CD4-positive, alpha-beta T cell (primary cell): ENCODE measurements at regions not wholly inside any gene's neighbourhood (a gene's known extent, or its start where the extent isn't known, plus 50 kb on each side); places are given as distances from the start of the nearest gene placed in this dataset.

Experiments used
- ATAC-seq: fragments of 200-7000 bp; cut with Tn5 transposase; one replicate; pipeline ENCODE4 v1.10.0; 2022; ENCODE audit warnings: mild to moderate bottlenecking; ENCODE audit not compliant: poor library complexity
- CTCF ChIA-PET: fragments of 350-600 bp; sonication (Branson Sonifier 250); formaldehyde crosslinking; loops from one replicate; lab custom pipeline; 2021; ENCODE audit warnings: antibody characterized with exemption, inconsistent platforms; lab: Charles Lee
- POLR2A ChIA-PET: fragments of 350-600 bp; sonication (Branson Sonifier 250); formaldehyde crosslinking; loops from one replicate; lab custom pipeline; 2021; ENCODE audit warnings: antibody characterized with exemption, inconsistent platforms; lab: Charles Lee
- DNase-seq, 14 experiments: peaks; one replicate each; pipeline ENCODE4 v3.0.0-alpha.2; 2013 to 2020; ENCODE audit warnings: mixed read lengths in 2 of 14
- H3K27ac ChIP-seq, 2 donors: one replicate each; pipeline versions ENCODE4 v1.5.1 to v1.7.0; 2013; ENCODE audit warnings: low read length in 2 of 2, low read depth in 1 of 2, mild to moderate bottlenecking in 1 of 2
- H3K27me3 ChIP-seq, 2 experiments: 1 replicate in 1 of 2; 2 replicates in 1 of 2; pipeline versions ENCODE4 v1.6.1 to v1.7.0; 2013; ENCODE audit warnings: low read length in 2 of 2, control low read depth in 1 of 2, mild to moderate bottlenecking in 1 of 2, moderate library complexity in 1 of 2; ENCODE audit not compliant: insufficient read depth in 2 of 2, control insufficient read depth in 1 of 2
- H3K36me3 ChIP-seq: one replicate; pipeline ENCODE4 v1.6.1; 2013; ENCODE audit warnings: low read length, control low read depth; ENCODE audit not compliant: insufficient read depth
- H3K4me1 ChIP-seq: one replicate; pipeline ENCODE4 v1.6.1; 2013; ENCODE audit warnings: low read length, control low read depth; ENCODE audit not compliant: insufficient read depth
- H3K4me3 ChIP-seq: one replicate; pipeline ENCODE4 v1.5.1; 2013; ENCODE audit warnings: mild to moderate bottlenecking, low read length, moderate library complexity
- H3K9me3 ChIP-seq, 2 experiments: 1 replicate in 1 of 2; 2 replicates in 1 of 2; pipeline versions ENCODE4 v1.6.1 to v1.7.0; 2013; ENCODE audit warnings: low read length in 2 of 2, mild to moderate bottlenecking in 2 of 2, control low read depth in 1 of 2, moderate library complexity in 1 of 2; ENCODE audit not compliant: control insufficient read depth in 1 of 2, insufficient read depth in 1 of 2
- H3K27ac Mint-ChIP-seq: one replicate; pipeline ENCODE4 v1.8.0; 2020; ENCODE audit warnings: mixed read lengths
- H3K27me3 Mint-ChIP-seq: one replicate; pipeline ENCODE4 v1.8.0; 2021; ENCODE audit warnings: mixed read lengths
- H3K36me3 Mint-ChIP-seq: one replicate; pipeline ENCODE4 v1.8.0; 2021; ENCODE audit warnings: low read depth, mixed read lengths
- H3K4me1 Mint-ChIP-seq: one replicate; pipeline ENCODE4 v1.8.0; 2021; ENCODE audit warnings: low read depth, mixed read lengths
- H3K4me3 Mint-ChIP-seq: one replicate; pipeline ENCODE4 v1.8.0; 2020; ENCODE audit warnings: mild to moderate bottlenecking, mixed read lengths
- H3K9me3 Mint-ChIP-seq: one replicate; pipeline ENCODE4 v1.8.0; 2020; ENCODE audit warnings: mixed read lengths
- CTCF ChIP-seq: fragments of 200-600 bp; IDR thresholded peaks from one replicate; pipeline ENCODE4 v1.8.0; 2022; ENCODE audit warnings: antibody characterized with exemption, mild to moderate bottlenecking
- intact Hi-C, 2 experiments: fragments of 100-400 bp; cut with DNase I in 1 of 2; cut with micrococcal nuclease in 1 of 2; formaldehyde crosslinking; loops; one replicate each; pipeline versions ENCODE4 v1.15.1 to v1.9.0; 2023 to 2025; cut with DNase I, micrococcal nuclease

DNA sequence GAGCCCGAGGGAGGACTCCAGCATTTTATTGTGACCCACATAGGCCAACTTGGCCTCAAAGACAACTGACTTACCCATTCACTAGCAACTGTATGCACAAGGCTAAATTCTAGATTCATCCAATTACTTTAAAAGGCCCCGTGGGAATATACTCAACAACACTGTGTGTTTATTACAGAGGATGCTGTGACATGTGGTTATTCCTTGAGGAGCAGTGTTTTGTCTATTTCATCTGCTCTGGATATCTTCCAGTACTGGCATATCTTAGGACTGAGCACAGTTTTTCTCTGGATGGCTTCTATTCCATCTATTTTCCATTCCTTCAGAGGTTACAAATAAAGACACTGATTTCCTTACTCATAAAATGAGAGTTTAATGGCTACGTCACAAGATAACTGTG lies 87.2 kb upstream of the KRAS start:
- H3K4me3 Mint-ChIP-seq: no peak overlapping the region
- no peaks in the 10 kb centered on the region for H3K27me3 ChIP-seq
- H3K27ac Mint-ChIP-seq: no peak overlapping the region
- no peak for DNase-seq
- no peak for TF ChIP-seq CTCF
- H3K9me3 ChIP-seq: no peaks in the 10 kb centered on the region
- CTCF ChIA-PET: no interaction called here
- no peak for ATAC-seq
- peaks cover 3% of the 10 kb centered on the region for H3K9me3 Mint-ChIP-seq
- no peak overlapping the region for H3K4me3 ChIP-seq
- H3K4me1 ChIP-seq: peaks cover 4% of the 10 kb centered on the region
- no peak overlapping the region for H3K27ac ChIP-seq
- H3K27me3 Mint-ChIP-seq: no peaks in the 10 kb centered on the region
- intact Hi-C loops: loop anchor here in 1 of 2 experiments (5.0 kb wide), 1 partner anchor 34 kb away; no protein-coding TSS in a partner anchor
- H3K36me3 ChIP-seq: no peaks in the 10 kb centered on the region
- H3K36me3 Mint-ChIP-seq: no peaks in the 10 kb centered on the region
- H3K4me1 Mint-ChIP-seq: no peaks in the 10 kb centered on the region
- POLR2A ChIA-PET: no interaction called here

DNA sequence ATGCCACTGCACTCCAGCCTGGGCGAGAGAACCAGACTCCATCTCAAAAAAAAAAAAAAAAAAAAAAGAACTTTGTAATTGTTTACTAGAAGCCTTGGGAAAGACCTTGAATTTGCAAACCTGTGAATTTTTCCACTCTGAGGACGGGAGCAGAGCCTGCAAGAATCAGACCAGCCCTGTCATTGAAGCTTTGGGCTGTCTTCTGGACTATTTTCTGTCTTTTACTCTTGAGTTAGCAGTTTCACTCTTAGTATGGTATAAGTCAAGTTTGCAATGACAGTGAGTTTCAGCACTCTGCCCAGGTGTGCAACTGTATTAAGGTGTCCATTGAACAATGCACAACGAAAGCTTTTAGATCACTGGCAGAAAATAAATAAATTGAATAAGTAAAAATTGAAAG lies 81.4 kb upstream of the KRAS start:
- no peak overlapping the region for H3K4me3 Mint-ChIP-seq
- no peaks in the 10 kb centered on the region for H3K9me3 ChIP-seq
- H3K36me3 Mint-ChIP-seq: no peaks in the 10 kb centered on the region
- no peak overlapping the region for H3K27ac Mint-ChIP-seq
- H3K36me3 ChIP-seq: no peaks in the 10 kb centered on the region
- H3K27ac ChIP-seq: no peak overlapping the region
- no peaks in the 10 kb centered on the region for H3K4me1 Mint-ChIP-seq
- intact Hi-C loops: loop anchor here in 1 of 2 experiments (5.0 kb wide), 1 partner anchor 50 kb away; no protein-coding TSS in a partner anchor
- peaks cover 4% of the 10 kb centered on the region for H3K4me1 ChIP-seq
- no peaks in the 10 kb centered on the region for H3K27me3 Mint-ChIP-seq
- TF ChIP-seq CTCF: no peak
- ChIA-PET POLR2A (no interaction called here), CTCF (interaction anchor here (0.7 to 1.6 kb wide), 2 partner anchors 55 to 80 kb away, joined by 3 to 4 read pairs; no protein-coding TSS in a partner anchor)
- ATAC-seq (no peak), DNase-seq (no peak)
- no peaks in the 10 kb centered on the region for H3K9me3 Mint-ChIP-seq
- H3K27me3 ChIP-seq: no peaks in the 10 kb centered on the region
- no peak overlapping the region for H3K4me3 ChIP-seq

DNA sequence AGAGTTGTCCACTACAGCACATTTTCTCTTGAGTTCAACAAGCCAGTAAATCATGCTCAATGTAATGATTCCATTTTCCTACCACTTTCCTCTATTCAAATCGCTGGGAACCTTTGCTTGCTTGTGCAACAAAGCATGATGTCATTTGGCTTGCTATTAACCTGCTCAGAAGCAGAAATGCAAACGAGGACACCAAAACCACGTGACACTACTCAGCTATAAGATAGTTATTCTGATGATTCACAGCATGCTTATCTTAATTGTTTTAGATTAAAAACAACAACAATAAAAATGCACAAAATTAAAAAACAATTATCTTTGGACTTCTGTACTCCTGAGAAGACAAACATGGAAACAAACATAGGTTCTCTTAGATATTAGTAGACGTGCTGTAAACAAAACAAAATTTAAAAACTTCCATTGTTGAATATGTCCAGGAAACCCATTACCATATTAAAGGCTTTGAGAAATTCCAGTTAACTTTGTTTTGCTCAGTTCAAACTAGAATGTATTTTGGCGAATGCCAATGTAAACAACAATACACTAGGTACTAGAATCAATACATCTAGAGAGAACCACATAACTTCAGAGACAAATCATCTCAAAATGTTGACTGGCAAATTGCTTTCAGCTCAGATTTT lies 77.5 kb upstream of the KRAS start:
- no peak overlapping the region for H3K4me3 ChIP-seq
- no peaks in the 10 kb centered on the region for H3K27me3 Mint-ChIP-seq
- H3K4me3 Mint-ChIP-seq: no peak overlapping the region
- CTCF ChIA-PET: interaction anchor here (2.3 kb wide), 1 partner anchor 59 kb away, joined by 6 read pairs; no protein-coding TSS in a partner anchor
- DNase-seq (no peak), ATAC-seq (no peak)
- H3K36me3 ChIP-seq: no peaks in the 10 kb centered on the region
- H3K27ac Mint-ChIP-seq: no peak overlapping the region
- no peaks in the 10 kb centered on the region for H3K9me3 ChIP-seq
- H3K4me1 Mint-ChIP-seq: peaks cover 12% of the 10 kb centered on the region
- H3K4me1 ChIP-seq: peaks cover 10% of the 10 kb centered on the region
- H3K27ac ChIP-seq: no peak overlapping the region
- POLR2A ChIA-PET: interaction anchor here (0.6 to 1.1 kb wide), 3 partner anchors 59 to 90 kb away, joined by 3 to 4 read pairs (median 3); partner anchors contain the start of gene KRAS
- intact Hi-C loops: loop anchor here (5.0 to 10.0 kb wide), 2 partner anchors 34 to 83 kb away; no protein-coding TSS in a partner anchor
- no peaks in the 10 kb centered on the region for H3K36me3 Mint-ChIP-seq
- H3K9me3 Mint-ChIP-seq: no peaks in the 10 kb centered on the region
- no peak for TF ChIP-seq CTCF
- no peaks in the 10 kb centered on the region for H3K27me3 ChIP-seq
